Stimulated activated CD4-positive, alpha-beta T cell treated with anti-CD3 and anti-CD28 coated beads, TNF-alpha, amount 100 ng/mL, for 1 hour (primary cell): ENCODE measurements at regions not wholly inside any gene's neighbourhood (a gene's known extent, or its start where the extent isn't known, plus 50 kb on each side); places are given as distances from the start of the nearest gene placed in this dataset.
"Not testable (repeated sequence)": the region's sequence is repeated elsewhere in the genome, so short reads cannot be mapped to it uniquely, and the experiment has no call there.

Experiments
- DNase-seq, 3 donors: peaks; one replicate each; pipeline ENCODE4 v3.0.0-alpha.2; 2020; ENCODE audit warnings: low read depth in 3 of 3, low spot score in 1 of 3

DNA sequence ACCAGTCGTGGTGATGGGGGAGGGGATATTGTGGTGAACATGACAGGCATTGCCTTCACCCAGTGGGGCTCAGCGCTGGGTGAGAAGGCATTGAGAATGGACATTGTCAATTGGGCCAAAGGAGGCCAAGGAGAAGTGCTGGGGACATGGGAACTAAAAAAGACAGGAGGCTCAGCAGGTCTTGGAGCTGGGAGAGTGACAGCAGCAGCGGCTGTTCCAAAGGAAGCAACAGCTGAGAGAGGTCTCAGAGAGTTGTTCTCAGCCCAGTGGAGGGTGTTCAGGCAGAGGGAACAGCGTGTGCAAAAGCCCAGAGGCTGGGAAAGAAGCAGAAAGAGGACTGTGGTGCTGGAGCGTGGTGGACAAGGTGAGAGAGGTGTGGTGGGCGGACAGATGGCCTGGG, 56.6 kb upstream of the ASNS start:
- DNase-seq, result not testable (repeated sequence)

DNA sequence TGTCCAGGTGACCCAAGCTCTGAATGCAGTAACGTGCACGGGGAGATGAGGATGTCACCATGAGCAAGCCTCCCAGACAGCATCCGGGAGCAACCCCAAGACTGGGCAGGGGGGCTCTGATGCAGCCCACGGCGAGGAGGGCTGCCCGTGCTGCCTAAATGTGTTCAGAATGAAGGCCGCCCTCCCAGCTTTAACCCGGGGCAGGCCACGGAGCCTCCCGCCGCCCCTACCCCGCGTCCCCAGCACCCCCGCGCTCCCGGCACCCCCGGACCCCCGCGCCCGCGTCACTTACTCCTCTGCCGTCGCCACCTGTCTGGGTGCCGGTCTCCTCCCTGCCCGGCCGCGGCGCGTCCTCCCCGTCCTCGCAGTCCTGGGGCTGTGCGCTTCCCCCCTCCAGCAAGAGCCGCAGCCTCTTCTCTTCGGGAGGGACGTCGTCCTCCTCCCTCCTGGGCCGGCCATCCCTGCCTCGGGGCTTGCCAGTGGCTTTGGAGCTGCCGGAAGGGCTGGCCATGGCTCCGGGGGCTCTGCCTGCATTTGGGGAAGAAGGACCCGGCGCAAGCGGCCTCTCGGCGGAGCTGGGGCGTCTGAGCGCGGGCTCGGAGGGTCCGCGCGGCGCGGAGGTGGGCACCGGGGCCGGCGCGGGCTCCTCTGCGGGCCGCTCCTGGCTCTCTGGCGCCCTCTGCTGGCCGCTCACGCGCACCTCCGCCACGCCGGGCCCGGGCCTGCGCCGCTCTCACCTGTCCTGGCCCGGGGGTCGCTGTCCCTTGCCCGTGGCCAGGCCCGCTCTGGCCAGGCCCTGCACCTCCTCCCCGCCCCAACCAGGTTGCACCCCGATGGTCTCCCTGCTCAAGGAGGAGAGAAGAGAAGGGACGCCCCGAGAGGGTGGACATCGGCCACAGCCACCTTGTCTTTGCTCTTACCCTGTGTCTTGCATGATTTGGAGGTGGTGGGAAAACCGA, 55.9 kb upstream of the ASNS start:
- DNase-seq, result peak; percentile 3 to 71 (median 28)
